Type B pancreatic cell (in vitro differentiated cells): ENCODE measurements at regions not wholly inside any gene's neighbourhood (a gene's known extent, or its start where the extent isn't known, plus 50 kb on each side); places are given as distances from the start of the nearest gene placed in this dataset.
"Not testable (repeated sequence)": the region's sequence is repeated elsewhere in the genome, so short reads cannot be mapped to it uniquely, and the experiment has no call there.

Experiments used
- DNase-seq: peaks from one replicate; pipeline ENCODE4 v3.0.0; 2021; ENCODE audit warnings: mixed read lengths; ENCODE audit not compliant: unreplicated experiment; ENCODE audit errors: extremely low spot score
- H3K27ac Mint-ChIP-seq: 2 replicates; pipeline ENCODE4 v1.8.0; 2021; ENCODE audit warnings: mild to moderate bottlenecking, mixed read lengths
- H3K27me3 Mint-ChIP-seq: 2 replicates; pipeline ENCODE4 v1.8.0; 2021; ENCODE audit warnings: mixed read lengths
- H3K36me3 Mint-ChIP-seq: 2 replicates; pipeline ENCODE4 v1.8.0; 2021; ENCODE audit warnings: mixed read lengths
- H3K4me1 Mint-ChIP-seq: one replicate; pipeline ENCODE4 v1.8.0; 2021; ENCODE audit warnings: mixed read lengths; ENCODE audit not compliant: unreplicated experiment
- H3K4me3 Mint-ChIP-seq: 2 replicates; pipeline ENCODE4 v1.8.0; 2021; ENCODE audit warnings: mild to moderate bottlenecking, mixed read lengths
- H3K9me3 Mint-ChIP-seq: 2 replicates; pipeline ENCODE4 v1.8.0; 2021; ENCODE audit warnings: mixed read lengths
- TF ChIP-seq, protein P1 (sequence below): fragments of 200-600 bp; sonication (generic); conservative IDR thresholded peaks from 2 replicates; pipeline ENCODE4 v1.5.0; 2021; ENCODE audit warnings: antibody characterized with exemption, mild to moderate bottlenecking

DNA sequence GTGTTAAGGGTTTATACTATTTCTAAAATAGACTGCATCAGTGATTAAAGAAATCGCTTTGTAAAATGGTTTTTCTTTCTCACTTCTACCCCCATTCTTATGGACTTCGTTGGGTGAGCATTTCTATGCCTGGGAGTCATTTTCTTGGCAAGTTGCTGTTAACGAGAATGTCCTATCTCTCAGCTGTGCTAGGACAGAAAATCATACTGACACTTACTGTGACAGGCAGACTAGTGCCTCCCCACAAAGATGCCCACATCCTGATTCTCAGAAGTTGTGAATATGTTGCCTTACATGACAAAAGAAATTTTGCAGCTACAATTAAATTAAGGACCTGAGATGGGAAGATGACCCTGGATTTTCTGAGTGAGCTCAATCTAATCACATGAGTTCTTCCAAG is 65.1 kb upstream of the NMUR2 start:
- peaks cover 5% of the 10 kb centered on the region for H3K27me3 Mint-ChIP-seq
- H3K36me3 Mint-ChIP-seq, result no peaks in the 10 kb centered on the region
- H3K27ac Mint-ChIP-seq, result no peak overlapping the region

DNA sequence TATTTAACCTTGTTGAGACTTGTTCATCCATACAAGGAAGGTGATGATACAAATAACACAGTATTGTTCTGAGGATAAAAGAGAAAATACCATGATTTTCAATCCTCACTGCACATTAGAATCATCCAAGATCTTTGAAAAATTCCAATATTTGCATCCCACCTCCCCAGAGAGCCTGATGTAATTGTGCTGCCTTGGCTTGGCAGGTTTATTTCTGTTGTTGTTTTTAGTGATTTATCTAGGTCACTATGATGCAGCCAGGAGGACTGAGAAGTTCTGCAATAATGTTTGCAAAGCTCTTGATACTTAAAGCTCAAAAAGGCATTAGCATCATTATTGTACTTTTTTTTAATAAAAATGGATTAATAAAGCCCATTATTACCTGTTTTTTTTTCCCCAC is 67.0 kb upstream of the NMUR2 start:
- TF ChIP-seq, protein P1, sequence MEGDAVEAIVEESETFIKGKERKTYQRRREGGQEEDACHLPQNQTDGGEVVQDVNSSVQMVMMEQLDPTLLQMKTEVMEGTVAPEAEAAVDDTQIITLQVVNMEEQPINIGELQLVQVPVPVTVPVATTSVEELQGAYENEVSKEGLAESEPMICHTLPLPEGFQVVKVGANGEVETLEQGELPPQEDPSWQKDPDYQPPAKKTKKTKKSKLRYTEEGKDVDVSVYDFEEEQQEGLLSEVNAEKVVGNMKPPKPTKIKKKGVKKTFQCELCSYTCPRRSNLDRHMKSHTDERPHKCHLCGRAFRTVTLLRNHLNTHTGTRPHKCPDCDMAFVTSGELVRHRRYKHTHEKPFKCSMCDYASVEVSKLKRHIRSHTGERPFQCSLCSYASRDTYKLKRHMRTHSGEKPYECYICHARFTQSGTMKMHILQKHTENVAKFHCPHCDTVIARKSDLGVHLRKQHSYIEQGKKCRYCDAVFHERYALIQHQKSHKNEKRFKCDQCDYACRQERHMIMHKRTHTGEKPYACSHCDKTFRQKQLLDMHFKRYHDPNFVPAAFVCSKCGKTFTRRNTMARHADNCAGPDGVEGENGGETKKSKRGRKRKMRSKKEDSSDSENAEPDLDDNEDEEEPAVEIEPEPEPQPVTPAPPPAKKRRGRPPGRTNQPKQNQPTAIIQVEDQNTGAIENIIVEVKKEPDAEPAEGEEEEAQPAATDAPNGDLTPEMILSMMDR, result no peak
- no peak overlapping the region for H3K4me3 Mint-ChIP-seq
- peaks cover 5% of the 10 kb centered on the region for H3K27me3 Mint-ChIP-seq
- no peak overlapping the region for H3K27ac Mint-ChIP-seq
- H3K36me3 Mint-ChIP-seq, result no peaks in the 10 kb centered on the region
- no peaks in the 10 kb centered on the region for H3K4me1 Mint-ChIP-seq
- H3K9me3 Mint-ChIP-seq, result no peaks in the 10 kb centered on the region
- no peak for DNase-seq

More for the DNA sequence above, 65.1 kb upstream of the NMUR2 start:
- no peak overlapping the region for H3K4me3 Mint-ChIP-seq
- DNase-seq, result no peak
- TF ChIP-seq, protein P1, result no peak
- H3K4me1 Mint-ChIP-seq, result peaks cover 1% of the 10 kb centered on the region
- no peaks in the 10 kb centered on the region for H3K9me3 Mint-ChIP-seq

DNA sequence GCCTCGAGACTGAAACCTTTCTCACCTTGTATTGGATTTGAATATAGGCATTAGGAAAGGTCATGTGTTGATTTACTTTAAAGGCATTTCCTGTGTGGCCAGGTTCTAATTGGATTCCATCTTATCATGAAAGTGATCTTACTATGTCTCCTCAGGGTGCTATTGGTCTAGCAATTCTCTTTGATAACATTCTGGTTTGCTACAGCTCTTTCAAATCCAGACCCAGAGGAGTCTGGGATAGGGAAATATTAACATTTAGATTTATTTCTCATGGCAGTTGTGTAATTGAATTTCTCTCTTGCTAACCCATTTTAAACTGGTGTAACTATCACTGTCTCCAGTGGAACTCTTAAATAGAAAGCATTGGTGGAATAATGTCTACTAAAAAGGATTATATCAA is 69.9 kb upstream of the NMUR2 start:
- Mint-ChIP-seq H3K4me1 (no peaks in the 10 kb centered on the region), H3K4me3 (no peak overlapping the region), H3K27ac (no peak overlapping the region), H3K27me3 (no peaks in the 10 kb centered on the region), H3K9me3 (no peaks in the 10 kb centered on the region), H3K36me3 (no peaks in the 10 kb centered on the region)
- TF ChIP-seq, protein P1, result no peak
- no peak for DNase-seq

DNA sequence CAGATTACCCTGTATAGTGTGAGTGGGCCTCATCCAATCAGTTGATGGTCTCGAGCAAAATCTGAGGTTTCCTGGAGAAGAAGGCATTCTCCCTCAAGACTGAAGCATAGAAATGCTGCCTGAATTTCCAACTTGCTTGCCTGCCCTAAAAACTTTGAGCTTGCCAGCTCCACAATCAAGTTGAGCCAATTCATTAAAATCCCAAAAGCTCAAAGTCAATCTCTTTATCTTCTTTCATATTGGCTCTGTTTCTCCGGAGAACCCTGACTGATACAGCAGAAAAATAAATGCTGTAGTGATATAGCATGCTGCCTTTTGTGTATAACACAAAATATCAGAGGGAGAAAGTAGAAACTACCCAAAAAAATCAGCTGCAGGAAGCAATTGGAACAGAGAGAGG is 72.5 kb upstream of the NMUR2 start:
- Mint-ChIP-seq H3K9me3 (peaks cover 4% of the 10 kb centered on the region), H3K36me3 (no peaks in the 10 kb centered on the region), H3K4me3 (no peak overlapping the region), H3K4me1 (no peaks in the 10 kb centered on the region), H3K27me3 (no peaks in the 10 kb centered on the region), H3K27ac (no peak overlapping the region)
- TF ChIP-seq, protein P1, result no peak
- no peak for DNase-seq

DNA sequence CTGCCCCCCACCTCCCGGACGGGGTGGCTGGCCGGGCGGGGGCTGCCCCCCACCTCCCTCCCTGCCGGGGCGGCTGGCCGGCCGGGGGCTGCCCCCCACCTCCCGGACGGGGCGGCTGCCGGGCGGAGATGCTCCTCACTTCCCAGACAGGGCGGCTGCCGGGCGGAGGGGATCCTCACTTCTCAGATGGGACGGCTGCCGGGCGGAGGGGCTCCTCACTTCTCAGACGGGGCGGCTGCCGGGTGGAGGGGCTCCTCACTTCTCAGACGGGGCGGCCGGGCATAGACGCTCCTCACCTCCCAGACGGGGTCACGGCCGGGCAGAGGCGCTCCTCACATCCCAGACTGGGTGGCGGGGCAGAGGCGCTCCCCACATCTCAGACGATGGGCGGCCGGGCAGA is 74.8 kb upstream of the NMUR2 start:
- not testable (repeated sequence) for H3K9me3 Mint-ChIP-seq, H3K27ac Mint-ChIP-seq, H3K27me3 Mint-ChIP-seq, DNase-seq, H3K4me1 Mint-ChIP-seq, H3K36me3 Mint-ChIP-seq, H3K4me3 Mint-ChIP-seq

DNA sequence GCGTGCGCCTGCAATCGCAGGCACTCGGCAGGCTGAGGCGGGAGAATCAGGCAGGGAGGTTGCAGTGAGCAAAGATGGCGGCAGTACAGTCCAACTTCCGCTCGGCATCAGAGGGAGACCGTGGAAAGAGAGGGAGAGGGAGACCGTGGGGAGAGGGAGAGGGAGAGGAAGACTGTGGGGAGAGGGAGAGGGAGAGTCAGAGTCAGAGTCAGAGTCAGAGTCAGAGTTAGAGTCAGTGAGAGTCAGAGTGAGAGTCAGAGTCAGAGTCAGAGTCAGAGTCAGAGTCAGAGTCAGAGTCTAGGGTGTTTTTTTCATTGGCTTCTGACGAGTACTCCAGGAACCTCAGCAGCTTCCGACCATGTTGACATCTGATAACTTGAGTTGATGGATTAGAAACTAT is 75.6 kb upstream of the NMUR2 start:
- H3K27me3 Mint-ChIP-seq, H3K36me3 Mint-ChIP-seq, H3K27ac Mint-ChIP-seq, H3K9me3 Mint-ChIP-seq, H3K4me3 Mint-ChIP-seq, DNase-seq, H3K4me1 Mint-ChIP-seq: not testable (repeated sequence)

DNA sequence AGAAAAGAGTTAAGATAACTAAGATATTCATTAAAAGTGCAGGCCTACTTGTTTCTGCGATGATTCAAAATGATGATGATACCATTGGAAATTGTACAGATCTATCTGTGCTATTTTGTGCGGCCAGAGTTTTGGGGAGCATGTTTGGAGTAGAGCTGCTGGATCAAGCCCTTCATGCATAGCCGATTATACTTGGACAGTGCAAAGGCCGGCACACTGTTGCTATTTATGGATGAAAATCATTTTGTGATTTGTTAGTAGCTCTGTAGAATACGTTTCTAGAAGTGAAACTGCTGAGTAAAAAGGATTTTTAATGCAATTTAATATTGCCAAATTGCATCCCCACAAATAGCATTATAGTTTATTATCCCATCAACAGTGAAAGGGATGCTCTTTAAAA is 82.1 kb upstream of the NMUR2 start:
- H3K4me3 Mint-ChIP-seq, result no peak overlapping the region
- H3K27me3 Mint-ChIP-seq, result no peaks in the 10 kb centered on the region
- H3K4me1 Mint-ChIP-seq, result no peaks in the 10 kb centered on the region
- no peaks in the 10 kb centered on the region for H3K36me3 Mint-ChIP-seq
- H3K27ac Mint-ChIP-seq, result no peak overlapping the region
- TF ChIP-seq, protein P1, result no peak
- no peak for DNase-seq
- H3K9me3 Mint-ChIP-seq, result no peaks in the 10 kb centered on the region
